SK-N-SH (cell line): ENCODE measurements at regions not wholly inside any gene's neighbourhood (a gene's known extent, or its start where the extent isn't known, plus 50 kb on each side); places are given as distances from the start of the nearest gene placed in this dataset.

Experiments used
- GABPA ChIP-seq: IDR thresholded peaks from 2 replicates; pipeline ENCODE4 v1.4.0; 2012; ENCODE audit warnings: low read depth, mild to moderate bottlenecking
- NFIC ChIP-seq: IDR thresholded peaks from 2 replicates; pipeline ENCODE4 v1.4.0; 2012; ENCODE audit warnings: borderline replicate concordance
- TF ChIP-seq, protein P1 (sequence below): fragments of 200-600 bp; sonication (generic); IDR thresholded peaks from 2 replicates; pipeline ENCODE4 v1.6.1; 2017; ENCODE audit warnings: antibody characterized with exemption, mild to moderate bottlenecking, moderate library complexity

DNA sequence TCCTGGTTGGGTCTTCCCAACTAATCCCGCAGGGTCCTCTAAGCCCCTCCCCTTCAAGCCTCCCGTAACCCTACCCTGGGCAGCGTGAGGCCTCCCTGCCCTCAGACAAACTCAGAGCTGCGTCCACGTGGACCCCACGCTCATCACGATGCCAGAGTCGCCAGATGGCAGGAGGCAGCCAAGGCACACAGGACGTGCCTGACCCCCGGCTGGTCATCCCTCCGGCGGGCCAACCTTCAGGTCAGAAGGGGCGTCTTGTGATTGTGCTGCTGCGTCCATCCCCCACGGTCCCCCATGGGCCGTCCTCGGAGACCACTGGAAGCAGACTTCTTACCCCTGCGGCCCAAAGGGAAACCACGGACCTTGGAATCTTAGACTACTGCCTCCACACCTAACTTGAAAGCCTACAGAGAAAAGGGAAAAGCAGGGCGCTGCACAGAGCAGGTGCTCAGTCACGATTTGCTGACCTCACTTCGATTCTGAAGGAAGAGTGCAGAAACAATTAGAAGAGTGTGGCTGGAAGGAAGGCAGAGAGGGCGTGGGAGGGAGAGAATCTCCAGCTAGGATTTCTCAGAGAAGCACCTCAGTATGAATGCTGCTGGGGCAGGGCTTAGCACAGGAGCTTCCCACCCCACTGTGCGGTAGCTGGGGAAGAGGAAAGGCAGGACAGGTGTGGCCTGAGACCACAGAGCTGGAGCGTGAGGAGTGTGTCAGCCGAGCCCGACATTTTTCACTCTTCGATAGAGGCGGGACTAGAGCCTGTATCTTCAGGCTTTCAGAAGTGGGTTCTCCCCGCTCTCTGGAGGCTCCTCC is 174.8 kb downstream of the ERCC6L2 start:
- TF ChIP-seq, protein P1, sequence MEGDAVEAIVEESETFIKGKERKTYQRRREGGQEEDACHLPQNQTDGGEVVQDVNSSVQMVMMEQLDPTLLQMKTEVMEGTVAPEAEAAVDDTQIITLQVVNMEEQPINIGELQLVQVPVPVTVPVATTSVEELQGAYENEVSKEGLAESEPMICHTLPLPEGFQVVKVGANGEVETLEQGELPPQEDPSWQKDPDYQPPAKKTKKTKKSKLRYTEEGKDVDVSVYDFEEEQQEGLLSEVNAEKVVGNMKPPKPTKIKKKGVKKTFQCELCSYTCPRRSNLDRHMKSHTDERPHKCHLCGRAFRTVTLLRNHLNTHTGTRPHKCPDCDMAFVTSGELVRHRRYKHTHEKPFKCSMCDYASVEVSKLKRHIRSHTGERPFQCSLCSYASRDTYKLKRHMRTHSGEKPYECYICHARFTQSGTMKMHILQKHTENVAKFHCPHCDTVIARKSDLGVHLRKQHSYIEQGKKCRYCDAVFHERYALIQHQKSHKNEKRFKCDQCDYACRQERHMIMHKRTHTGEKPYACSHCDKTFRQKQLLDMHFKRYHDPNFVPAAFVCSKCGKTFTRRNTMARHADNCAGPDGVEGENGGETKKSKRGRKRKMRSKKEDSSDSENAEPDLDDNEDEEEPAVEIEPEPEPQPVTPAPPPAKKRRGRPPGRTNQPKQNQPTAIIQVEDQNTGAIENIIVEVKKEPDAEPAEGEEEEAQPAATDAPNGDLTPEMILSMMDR: no peak
- TF ChIP-seq GABPA (no peak), NFIC (no peak)
